GM21717 (cell line): ENCODE measurements at regions not wholly inside any gene's neighbourhood (a gene's known extent, or its start where the extent isn't known, plus 50 kb on each side); places are given as distances from the start of the nearest gene placed in this dataset.

Experiments used
- ATAC-seq: cut with Tn5 transposase; IDR thresholded peaks from one replicate; pipeline ENCODE4 v1.9.1; 2021; ENCODE audit warnings: mild to moderate bottlenecking, moderate library complexity; ENCODE audit not compliant: unreplicated experiment

DNA sequence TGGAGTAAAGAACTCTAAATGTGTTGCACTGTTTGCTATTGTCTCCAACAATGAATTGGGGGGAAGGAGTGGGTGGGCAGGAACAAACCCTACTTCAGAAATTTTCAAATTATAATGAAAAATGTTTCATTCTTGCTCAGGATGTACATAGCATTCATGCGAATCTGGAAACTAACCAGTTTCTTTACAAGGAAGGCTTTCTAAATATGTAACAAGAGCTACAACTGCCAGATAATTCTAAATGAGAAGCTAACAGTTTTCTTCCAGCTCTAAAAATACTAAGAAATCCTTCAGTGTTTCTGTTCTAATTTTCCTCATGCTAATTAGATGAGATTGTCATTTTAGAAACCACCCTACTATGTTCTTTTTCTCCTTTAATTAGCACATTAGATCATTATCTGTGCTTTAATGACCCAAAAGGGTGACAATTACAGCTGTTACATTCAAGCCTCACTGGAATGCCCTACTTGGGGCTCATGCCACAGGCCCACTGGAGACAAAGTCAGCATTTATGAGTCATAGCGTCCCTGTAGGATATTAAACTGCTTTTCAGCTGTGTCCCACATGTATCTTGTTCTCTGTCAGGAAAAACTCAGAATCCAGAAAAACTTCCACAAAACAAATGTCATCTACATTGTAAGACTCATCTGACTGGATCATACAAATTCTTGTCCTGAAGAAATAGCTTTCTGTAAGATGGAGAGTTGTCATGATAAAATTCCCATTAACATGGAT is 804.6 kb upstream of the CXADR start:
- ATAC-seq = no peak

DNA sequence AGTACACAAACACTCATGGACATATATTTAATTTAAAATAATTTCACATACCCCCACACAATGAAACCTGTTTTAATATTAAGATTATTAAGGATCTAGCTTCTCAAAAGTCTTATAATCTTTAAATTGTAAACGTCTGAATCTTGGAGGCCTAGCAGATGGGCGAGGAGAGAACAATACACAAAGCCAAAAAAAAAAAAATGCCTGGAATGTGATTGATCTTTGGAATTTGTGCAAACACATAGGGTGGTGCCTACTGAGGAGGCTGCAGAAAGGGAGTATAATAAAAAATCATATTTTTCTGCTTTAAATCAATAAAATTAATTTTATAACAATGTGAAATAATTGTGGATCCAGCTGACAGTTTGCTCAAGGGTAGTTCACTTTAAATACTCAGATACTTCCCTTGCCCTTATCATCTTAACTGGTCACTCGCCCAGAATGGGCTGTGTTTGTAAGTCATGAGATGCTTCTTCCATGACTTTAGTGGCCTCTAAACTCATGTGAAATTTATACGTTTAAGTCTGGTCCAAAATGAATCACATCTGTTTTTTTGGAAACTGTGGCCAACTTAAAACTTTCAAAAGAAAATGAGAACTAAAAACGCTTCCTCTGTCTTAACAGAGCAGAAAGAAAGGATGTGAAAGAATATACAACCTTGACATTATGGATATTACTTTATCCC is 802.8 kb upstream of the CXADR start:
- no peak for ATAC-seq

DNA sequence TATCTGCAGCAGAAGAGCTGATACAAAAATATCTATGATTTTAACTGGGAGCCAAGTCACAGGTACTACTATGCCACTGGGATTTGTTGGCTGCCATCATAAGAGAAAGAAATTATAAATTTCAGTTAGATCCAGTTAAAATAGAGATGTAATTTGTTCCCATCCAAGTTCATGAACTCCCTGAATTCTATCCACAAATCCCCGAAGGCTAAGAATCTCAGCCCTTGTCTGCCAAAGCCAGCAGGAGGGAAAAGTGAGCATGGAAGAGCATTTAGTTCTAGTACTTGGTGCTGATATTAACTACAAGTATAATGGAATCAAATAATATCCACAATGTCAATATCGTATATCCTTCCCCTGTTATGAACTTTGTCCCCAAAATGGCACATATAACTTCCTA is 801.1 kb upstream of the CXADR start:
- no peak for ATAC-seq

DNA sequence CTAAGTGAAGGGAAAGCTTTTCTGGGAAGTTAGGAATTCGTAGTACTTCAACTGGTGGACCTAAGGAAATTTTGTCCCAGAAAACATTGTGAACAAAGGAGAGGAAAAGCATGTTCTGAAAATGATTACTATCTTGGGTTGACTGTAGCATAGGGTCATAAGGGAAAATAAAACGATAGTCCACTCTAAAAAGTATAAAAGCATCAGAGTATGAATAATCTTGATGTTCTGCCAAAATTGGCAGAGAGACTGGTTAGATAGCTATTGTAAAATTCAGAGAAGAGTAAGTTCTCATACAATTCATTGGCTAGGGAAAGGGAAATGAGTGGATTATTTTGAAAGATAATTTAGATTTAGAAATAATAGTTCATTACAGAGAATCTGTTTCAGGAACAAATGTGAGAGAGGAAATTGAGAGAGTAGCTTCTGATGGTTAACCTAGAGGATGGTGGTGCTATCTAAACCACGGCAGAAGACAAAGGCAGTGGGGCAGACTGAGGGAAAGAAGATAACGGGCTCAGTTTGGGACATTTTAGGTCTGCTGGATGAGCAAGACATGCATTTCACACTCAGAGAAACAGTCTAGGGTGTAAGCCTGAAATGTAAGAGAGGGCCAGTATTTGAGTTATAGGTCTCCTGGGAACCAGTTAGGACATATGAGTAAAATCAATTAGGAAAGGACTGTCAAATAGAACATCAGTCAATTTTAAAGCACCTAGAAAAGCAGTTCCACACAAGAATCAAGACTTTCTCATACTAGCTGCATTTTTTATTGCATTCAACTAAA is 799.3 kb upstream of the CXADR start:
- no peak for ATAC-seq

GRCh38 chr21:16740511-16740910 is 772.3 kb upstream of the CXADR start:
- no peak for ATAC-seq

DNA sequence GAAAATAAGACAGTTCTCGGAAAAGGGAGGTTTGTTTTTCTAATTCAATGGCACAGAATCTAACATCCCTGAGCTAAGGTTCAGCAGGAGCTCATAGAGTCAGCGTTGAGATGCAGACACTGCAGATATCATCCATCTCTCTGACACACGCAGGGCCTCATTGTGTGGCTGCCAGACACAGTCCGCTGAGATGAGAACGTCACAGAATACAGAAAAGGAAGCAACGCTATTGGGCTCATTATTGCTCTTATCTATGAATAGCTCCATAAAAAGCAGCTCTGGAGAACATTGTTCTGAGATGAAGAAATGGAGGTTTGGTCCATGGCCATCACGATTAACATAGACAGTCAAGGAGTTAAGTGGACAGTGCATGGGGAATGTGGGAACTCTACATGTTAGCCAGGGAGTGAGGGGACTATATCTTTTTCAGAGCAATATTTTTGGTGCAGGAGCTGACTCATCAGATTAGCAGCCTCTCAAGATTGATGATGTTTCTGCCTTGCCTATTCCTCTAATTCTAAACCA is 771.6 kb upstream of the CXADR start:
- ATAC-seq = no peak

DNA sequence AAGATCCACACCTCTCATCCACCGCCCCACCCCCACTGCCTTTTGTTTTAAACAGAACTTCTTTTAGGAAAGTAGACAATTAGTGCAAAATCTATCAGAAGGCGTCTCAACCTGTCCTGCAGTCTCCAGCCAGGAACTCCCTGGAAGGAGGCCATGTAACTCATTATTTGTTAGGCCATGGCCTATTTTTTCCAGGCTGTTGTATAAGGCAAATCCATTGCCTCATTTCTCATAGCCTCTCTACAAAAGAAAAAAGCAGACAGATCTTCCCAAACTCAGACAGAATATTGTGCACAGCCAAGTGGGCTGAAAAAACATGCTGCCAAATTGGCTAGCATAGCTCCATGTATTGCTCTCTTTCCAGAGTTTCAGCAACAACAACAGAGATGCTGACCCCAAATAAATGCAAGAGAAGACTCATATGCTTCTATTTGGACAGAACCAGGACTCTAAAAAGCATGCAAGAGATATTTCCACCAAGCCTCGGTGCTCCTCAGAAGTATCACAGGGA is 770.7 kb upstream of the CXADR start:
- ATAC-seq = no peak

DNA sequence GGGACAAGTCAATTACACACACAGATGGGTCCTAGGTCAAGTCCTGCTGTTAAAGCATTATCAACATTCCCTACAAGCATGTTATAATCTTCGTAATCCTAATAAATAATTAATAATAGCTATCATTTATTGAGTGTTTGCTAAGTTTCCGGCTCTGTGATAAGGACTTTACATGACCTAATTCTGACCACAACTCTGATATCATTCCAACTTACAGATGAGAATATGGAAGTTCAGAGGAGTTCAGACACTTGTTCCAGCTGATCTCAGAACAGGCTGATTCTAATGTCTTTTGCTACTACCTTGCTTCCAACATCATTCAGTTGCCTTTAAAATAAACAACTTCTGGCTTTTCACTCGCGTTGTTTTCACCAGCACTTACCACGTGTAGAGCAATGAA is 770.1 kb upstream of the CXADR start:
- ATAC-seq = no peak

- ATAC-seq = no peak
Observed at GRCh38 chr21:16743317-16743716, 769.5 kb upstream of the CXADR start.

DNA sequence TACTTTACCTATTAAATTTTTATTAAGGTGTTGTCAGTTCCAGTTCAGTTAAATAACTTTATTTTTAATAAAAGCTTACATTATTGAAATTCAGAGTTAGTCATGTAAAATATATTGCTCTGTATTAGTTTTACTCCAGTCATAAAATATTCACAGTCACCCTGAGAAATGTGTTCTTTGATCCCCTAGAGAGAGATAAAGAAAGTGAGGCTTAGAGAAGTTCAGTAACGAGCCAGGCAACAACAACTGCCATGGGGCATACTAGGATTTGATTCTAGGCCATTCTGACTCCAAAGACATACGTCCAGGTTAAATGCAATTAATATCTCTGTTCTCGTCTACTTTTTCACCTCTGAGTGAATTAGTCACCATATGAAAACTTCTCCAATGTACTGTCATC is 761.9 kb upstream of the CXADR start:
- ATAC-seq = no peak

DNA sequence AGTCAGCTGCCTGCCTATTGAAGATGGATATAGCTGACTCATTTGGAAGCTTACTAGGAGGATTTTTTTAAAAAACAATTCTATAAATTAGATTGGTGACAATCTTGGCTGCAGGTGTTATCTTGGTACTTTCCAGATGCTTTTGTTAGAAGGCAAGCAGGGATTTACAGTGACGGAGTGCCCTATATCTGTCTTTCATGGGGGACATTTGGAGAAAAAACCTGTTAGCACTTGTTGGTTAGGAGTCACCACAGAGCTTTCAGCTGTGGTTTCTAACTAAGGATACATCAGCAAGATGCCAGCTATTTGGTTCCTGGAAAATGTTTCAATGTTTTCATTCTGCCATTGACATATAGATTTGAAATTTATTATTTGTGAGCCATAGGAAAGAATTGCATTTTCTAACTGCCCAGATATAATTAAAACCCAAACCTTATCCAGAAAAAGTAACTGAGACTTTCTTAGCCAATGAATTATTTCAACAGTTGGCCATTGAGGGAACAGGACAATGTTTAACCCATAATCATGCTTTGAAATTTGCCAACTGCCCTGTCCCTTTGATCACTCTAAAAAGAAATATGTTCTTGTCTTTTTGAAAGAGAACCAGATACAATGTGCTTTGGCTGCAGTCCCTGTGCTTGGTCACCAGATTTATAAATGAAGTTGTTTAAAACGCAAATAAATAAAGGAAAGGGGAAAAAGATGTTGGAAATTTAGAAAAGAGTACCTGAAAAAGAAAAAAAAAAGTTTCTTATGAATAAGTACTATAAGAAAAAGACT is 761.0 kb upstream of the CXADR start:
- no peak for ATAC-seq

- no peak for ATAC-seq
Observed at GRCh38 chr21:16752475-16752857, 760.4 kb upstream of the CXADR start.

- ATAC-seq = no peak
Observed at GRCh38 chr21:16755061-16755460, 757.8 kb upstream of the CXADR start.

GRCh38 chr21:16767201-16767600 is 745.6 kb upstream of the CXADR start:
- ATAC-seq = no peak

- ATAC-seq = no peak
Observed at GRCh38 chr21:16768096-16768495, 744.7 kb upstream of the CXADR start.

DNA sequence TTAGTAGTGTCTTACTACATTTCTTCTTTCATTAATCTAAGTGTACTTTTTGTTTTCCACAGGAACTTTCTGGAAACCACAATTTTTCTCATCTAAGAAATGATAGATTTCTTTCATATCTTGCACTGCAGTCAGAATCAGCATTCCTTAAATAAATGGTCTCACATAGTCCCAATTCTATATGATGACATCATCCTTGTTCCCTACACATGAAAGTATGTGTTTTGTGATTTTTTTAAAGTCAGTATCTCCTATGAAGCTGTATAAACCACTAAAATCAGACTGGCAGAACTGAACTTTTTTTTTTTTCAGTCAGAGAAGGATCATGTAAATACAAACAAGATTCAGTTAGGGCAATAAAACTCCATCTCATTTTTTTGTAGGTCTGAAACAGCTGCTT is 742.6 kb upstream of the CXADR start:
- ATAC-seq = no peak

GRCh38 chr21:16773206-16773605 is 739.6 kb upstream of the CXADR start:
- no peak for ATAC-seq

DNA sequence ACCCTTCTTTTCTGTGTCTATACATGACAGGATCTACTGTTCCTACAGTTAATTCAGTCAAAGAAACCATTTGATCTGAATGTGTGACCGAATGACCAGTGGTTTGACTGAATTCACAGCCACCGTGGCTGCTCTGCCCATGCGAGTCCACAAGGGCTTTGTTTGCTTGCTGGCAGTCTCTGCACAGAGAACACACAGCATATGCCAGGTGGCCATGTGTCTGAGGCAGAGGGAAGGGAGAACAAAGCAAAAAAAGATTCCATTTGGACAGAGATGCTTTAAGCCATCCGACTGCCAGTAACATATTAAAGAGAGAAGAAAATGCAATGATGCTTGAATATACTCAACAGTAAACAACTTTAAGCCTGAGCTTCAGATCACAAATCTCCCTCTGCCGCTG is 737.8 kb upstream of the CXADR start:
- no peak for ATAC-seq

DNA sequence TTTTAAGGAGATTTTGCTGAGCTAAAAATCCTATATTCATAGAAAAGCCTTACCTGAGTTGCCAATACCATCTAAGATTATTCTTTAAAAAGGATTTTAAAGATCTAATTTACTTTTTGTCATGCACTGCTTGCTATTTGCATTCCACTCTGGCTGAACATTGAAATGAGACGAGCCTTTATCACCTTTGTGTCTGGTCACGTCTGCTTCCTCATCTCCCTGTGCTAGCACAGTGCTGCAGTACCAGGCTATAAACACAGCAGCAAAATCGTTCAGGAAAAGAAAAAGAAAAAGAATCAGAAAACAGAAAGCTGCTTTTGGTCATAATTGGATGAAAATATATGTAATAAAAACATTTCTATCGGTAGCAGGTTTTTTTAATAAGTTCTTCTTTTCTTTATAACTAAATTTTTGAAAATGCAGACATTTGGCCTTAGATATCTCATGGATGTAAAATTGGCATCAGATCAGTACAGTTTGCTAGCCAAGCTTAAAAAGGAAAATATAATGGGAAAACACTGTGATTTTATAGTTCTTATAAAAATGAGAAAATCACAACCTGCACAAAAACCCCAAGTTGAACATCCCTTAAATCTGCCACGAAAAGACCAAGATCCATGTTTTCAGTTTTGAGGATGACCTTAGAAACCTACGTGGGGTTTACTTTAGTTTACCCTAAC is 735.7 kb upstream of the CXADR start:
- no peak for ATAC-seq

DNA sequence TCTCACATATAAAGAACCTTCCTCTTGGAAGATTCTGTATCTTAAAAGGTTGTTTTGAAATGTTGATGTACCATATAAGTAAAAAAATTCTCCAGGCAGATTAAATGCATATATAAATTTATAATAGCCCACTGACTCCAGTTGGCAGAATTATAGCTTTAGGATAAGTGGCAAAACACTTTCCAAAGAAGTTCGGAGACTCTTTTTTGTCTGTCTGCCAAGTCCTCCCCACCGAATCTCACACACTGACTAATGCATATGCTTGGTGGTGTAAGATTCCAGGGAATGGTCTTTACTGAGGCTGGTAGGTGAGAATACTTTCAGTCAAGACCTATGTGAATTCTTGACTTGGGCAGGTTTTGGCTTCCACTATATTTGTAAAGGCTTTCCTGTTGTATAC is 724.3 kb upstream of the CXADR start:
- ATAC-seq = no peak
